ENCODE measurements at regions not wholly inside any gene's neighbourhood (a gene's known extent, or its start where the extent isn't known, plus 50 kb on each side); places are given as distances from the start of the nearest gene placed in this dataset.

- CTCF ChIA-PET: no interaction called here
- no peak overlapping the region for H3K27ac ChIP-seq
- no peak for DNase-seq (ENCODE audit: low spot score)
These were observed 314.8 kb downstream of the SOX4 start for GRCh38 chr6:21908161-21908848.

GRCh38 chr6:21909321-21909720 is 315.8 kb downstream of the SOX4 start:
- peak; percentile 26 for DNase-seq (ENCODE audit: low spot score)
- POLR2A ChIA-PET (ENCODE audit: low non-redundant PET): no interaction called here
- CTCF ChIA-PET: no interaction called here
- no peak overlapping the region for H3K27ac ChIP-seq
- TF ChIP-seq, protein P1, sequence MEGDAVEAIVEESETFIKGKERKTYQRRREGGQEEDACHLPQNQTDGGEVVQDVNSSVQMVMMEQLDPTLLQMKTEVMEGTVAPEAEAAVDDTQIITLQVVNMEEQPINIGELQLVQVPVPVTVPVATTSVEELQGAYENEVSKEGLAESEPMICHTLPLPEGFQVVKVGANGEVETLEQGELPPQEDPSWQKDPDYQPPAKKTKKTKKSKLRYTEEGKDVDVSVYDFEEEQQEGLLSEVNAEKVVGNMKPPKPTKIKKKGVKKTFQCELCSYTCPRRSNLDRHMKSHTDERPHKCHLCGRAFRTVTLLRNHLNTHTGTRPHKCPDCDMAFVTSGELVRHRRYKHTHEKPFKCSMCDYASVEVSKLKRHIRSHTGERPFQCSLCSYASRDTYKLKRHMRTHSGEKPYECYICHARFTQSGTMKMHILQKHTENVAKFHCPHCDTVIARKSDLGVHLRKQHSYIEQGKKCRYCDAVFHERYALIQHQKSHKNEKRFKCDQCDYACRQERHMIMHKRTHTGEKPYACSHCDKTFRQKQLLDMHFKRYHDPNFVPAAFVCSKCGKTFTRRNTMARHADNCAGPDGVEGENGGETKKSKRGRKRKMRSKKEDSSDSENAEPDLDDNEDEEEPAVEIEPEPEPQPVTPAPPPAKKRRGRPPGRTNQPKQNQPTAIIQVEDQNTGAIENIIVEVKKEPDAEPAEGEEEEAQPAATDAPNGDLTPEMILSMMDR (conservative IDR thresholded peaks at IDR 0.05; ENCODE audit: low read depth): no peak

More at GRCh38 chr6:21908161-21908848, 314.8 kb downstream of the SOX4 start:
- POLR2A ChIA-PET (ENCODE audit: low non-redundant PET): no interaction called here
- TF ChIP-seq, protein P1 (conservative IDR thresholded peaks at IDR 0.05; ENCODE audit: low read depth): no peak

DNA sequence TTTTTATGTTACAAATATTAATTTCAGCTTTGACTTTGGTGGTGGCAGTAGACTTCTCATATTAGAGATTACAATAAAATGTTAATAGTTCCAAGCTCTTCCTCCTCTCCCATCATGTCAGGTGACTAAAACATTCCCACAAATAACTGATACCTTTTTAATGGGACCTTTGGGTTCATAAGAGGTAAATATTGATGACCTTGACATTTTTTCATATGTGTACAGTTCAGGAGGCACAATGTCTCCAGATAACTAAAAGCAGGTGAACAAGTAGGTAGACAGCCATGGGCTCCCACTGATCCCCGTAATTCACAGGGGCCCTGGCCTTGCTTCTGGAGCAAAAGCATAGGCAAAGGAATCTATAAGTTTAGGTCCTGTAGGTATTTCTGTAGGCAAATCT is 317.7 kb downstream of the SOX4 start:
- TF ChIP-seq, protein P1 (conservative IDR thresholded peaks at IDR 0.05; ENCODE audit: low read depth): no peak
- DNase-seq (ENCODE audit: low spot score): no peak
- no peak overlapping the region for H3K27ac ChIP-seq
- ChIA-PET CTCF (interaction anchor here (0.6 kb wide), 1 partner anchor 322 kb away, joined by 3 read pairs; no protein-coding TSS in a partner anchor), POLR2A (ENCODE audit: low non-redundant PET) (no interaction called here)

DNA sequence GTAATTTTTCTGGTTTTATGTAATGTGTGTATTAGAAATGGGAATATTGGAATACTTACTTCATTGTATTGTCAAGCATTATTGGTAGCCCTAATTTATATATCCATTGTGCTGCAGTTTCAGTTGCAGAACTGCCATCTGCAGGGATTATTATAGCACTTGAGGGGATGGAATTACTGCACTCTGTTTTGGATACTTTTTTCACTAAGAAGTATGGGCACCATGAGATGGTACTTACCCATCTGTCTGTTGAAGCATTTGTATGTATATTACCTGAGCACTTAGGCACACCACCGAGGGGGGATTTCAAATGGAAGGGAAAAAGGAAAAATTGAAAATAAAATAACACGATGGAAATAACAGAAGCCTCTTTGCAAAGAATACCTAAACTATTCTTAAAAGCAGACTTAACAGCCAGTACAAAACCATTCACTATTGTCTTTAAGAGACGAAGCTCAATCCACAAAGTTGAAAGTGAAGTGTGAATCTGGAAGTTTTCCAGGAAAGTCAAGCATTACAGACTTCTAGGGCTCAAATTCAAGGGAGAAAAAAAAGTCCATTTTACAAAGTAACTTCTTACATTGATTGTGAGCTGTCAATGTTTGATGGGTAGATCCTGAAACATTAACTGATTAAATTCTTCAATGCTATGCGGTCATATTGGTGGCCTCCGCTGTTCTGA is 318.7 kb downstream of the SOX4 start:
- CTCF ChIA-PET: no interaction called here
- POLR2A ChIA-PET (ENCODE audit: low non-redundant PET): no interaction called here
- H3K27ac ChIP-seq: no peak overlapping the region
- TF ChIP-seq, protein P1 (conservative IDR thresholded peaks at IDR 0.05; ENCODE audit: low read depth): no peak
- DNase-seq (ENCODE audit: low spot score): no peak

DNA sequence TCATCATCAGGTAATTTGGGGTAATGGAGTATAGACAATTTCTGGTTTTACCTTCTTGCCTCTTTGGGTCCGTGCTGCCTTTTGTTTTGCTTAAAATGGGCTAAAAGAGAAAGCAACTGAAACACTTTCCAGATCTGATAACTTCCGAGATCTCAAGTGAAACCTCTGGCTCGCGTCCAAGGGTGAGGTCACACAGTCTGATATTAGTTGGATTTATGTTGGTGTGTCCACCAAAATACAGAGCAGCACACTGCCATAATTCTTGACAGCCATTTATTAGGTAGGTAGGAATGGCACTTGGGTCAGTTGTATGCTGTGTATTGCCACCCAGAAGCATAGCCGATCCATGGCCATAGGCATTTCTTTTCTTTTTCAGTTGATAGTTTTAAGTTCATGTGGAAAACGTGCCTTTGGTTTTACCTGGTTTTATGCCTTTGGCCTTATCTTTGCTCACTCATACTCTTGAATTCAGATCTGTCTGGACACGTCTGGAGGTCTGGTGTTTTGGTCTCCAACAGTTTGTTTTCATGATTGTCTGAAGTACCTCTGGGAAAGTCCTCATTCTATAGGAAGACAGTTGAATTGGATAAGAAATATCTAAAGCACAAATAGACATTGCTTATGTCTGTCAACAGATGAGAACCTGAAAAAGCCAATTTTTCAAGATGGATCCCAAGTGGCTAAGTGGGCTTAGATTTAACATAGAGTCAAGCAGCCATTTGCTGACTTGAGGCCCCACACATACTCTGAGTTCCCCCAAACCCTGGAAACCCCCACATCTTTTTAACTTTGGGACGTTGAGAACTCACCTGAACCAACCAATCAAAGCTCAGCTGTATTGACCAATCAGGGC is 320.8 kb downstream of the SOX4 start:
- CTCF ChIA-PET: interaction anchor here (0.7 kb wide), 1 partner anchor 13 kb away, joined by 3 read pairs; no protein-coding TSS in a partner anchor
- TF ChIP-seq, protein P1 (conservative IDR thresholded peaks at IDR 0.05; ENCODE audit: low read depth): no peak
- no peak overlapping the region for H3K27ac ChIP-seq
- DNase-seq (ENCODE audit: low spot score): no peak
- POLR2A ChIA-PET (ENCODE audit: low non-redundant PET): no interaction called here

GRCh38 chr6:21915707-21916260 is 322.2 kb downstream of the SOX4 start:
- ChIA-PET POLR2A (ENCODE audit: low non-redundant PET) (no interaction called here), CTCF (no interaction called here)
- no peak overlapping the region for H3K27ac ChIP-seq
- TF ChIP-seq, protein P1 (conservative IDR thresholded peaks at IDR 0.05; ENCODE audit: low read depth): no peak
- DNase-seq (ENCODE audit: low spot score): peak; percentile 20

All from RWPE1 (cell line).